ENCODE measurements at regions not wholly inside any gene's neighbourhood (a gene's known extent, or its start where the extent isn't known, plus 50 kb on each side); places are given as distances from the start of the nearest gene placed in this dataset.

DNA sequence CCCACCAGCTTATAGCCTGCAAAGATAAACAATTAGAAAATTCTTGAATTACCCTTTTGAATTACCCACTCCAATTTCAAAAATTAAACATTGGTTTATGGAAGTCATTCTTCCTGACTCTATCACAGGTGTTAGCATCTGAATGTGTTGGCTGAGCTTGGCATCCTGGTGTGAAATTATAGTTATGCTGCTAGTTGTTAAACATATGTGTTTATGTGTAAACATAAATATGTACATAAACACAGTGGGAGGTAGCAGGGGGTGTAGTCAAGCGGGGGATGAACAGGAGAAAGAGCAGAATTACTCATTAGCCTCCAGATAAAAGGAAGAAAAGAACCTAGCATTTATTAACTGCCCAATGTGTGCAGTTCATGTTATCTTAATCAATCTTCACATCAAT lies 530.2 kb downstream of the MCTP2 start:
- no peak for DNase-seq (ENCODE audit: low spot score)

DNA sequence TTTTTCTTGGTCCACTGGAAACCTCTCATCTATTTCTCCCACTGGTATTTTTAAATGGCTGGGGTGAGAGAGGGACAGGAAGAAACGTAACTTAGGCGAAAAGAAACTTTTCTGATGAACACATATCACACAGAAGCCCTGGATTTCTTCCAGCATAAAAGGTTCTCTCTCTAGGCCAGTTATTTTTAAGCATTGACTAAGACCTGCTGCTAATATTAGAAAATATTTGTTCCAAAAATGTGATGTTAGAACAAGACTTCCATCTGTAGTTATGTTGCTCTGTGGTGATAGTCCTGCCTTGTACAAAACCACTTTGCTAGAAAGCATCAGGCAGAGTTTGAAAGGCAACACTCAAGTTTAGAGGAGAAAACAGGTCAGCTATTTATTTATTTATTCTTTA lies 537.7 kb downstream of the MCTP2 start:
- DNase-seq (ENCODE audit: low spot score), result no peak

DNA sequence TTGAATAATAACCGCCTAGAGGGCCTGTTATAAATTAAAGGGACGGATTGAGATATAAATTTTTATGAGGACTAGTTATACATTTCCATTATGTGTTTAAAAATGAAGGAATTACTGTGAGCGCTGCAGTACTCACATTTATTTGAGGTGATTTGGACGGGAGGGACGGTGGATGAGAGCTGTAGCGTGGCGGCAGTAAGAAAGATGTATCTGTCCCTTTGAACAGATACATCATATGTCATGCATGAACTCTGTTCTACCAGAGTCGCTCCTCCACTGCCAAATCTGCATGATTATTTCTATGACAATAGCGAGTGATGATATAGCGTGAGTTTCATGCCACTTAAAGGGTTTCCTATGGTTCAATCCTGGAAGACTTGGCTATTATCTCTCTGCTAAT lies 538.8 kb downstream of the MCTP2 start:
- DNase-seq (ENCODE audit: low spot score), result no peak

DNA sequence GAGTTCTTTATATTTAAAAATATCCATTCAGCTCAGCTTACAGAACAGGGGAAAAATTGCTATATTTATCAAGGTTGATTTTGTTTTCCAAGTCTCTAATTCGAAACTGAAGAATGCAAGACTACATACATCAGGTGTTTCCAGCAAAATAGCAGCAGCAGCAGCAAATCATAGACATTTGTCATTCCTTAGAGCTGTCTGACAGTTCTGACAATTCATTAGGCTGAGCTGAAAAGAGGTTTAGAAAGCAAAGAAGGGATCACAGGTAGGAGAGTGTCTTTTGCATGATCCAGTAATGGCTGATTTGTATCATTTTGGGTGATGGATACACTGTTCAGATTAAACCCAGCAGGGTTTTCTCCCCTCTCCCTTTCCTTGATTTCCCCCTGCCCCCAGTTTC lies 545.7 kb downstream of the MCTP2 start:
- DNase-seq (ENCODE audit: low spot score), result no peak

DNA sequence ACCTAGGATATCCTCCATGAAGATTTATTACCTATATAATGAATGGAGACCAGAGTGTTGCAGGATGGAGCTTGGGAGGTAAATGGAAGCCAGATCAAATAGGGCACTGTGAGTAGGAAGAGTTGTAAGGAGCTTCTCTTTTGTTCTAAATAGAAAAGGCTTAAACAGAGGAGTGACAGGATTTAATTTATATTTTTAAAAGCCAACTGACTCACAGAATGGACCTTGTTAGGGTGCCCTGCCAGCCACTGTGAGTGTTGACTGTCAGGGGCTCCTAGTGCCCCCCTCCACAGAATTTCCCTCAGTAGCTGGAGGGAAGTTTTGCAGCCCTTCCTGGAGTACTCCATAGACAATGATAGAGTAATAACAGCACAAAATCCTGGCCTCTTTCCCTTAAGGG lies 547.5 kb downstream of the MCTP2 start:
- DNase-seq (ENCODE audit: low spot score), result no peak

DNA sequence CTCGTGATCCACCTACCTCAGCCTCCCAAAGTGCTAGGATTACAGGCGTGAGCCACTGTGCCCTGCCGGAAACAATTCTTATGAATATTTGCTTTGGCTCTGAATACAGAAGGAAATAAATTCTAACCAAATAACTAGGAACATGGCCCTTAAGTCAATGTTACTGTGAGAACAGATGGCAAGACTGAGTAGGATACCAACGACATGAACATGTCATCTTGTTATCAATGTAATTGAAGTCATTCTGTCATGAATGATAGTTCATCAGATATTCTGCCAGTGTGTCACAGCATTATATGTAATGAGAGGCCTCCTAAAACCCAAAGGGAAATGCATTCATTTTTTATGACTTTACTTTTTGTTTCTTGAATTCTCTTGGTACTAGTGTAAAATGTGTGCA lies 548.8 kb downstream of the MCTP2 start:
- no peak for DNase-seq (ENCODE audit: low spot score)

DNA sequence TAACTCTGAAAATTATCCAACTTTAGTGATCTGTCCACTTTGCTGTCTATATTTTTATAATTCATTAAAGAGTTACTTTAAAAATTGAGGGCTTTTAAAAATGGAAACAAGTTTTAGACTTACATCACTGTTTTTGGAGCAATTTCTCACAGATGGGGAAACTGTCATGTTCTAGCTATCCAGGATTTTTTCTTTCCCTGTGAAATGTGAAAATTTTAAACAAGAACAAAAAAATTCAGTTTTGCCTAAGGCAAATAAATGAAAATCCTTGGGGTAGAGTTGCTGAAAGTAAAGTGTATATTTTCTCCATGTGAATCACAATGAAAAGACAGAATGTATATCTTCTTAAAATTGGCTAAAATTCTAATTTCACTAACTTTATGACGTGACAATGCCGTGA lies 553.7 kb downstream of the MCTP2 start:
- DNase-seq (ENCODE audit: low spot score), result no peak

DNA sequence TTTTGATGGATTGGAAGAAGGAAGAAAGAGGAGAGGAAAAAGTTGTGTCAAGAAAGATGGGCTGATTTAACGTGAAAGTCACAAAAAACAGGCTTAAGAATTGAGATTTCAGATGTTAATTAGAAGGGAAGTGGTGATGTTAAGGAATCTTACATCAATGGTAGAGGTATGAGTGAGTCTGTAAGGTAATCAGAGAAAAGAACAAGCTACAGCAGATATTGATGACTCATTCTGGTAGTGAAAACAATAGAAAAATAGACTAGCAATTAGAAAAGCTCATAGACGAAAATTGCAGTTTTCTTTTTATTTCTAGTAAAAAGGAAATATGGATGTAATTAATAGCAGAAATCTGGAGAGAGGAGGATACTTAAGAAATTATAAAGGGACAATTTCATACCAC lies 559.6 kb downstream of the MCTP2 start:
- no peak for DNase-seq (ENCODE audit: low spot score)

DNA sequence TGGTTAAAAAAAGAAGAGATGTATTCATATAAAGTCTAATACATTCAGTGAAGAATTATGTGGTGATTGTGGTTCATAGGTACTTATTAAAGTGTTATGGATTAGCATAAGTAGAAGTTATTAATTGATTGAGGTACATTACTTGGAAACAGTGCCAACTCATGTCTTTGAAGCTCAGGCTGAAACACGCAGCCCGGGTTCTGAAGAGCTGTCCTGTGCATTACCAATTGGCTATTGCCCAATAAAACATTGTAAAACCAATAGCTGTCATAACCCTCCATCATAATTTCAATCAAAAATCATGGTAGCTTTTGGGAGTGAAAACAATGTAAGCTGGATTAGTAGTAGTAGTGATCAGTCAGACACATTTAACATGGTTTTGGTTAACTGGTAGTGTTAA lies 560.1 kb downstream of the MCTP2 start:
- no peak for DNase-seq (ENCODE audit: low spot score)

DNA sequence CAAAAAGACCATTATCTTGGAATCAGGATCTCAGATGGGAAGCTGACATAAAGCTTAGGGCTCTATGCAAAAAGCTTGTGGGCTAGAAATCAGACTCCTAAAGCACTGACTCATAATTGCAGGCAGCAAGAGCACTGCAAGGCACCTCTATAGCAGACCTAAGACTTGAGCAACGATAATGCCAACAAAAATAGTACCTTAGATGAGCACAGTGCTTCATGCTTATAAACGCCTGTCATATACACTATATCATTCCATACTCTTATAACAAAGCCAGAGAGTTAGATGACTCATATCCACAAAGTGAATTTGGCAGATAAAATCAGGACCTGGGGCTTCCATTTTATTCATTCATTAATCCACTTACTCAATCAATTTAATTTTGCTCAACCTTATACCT lies 560.8 kb downstream of the MCTP2 start:
- DNase-seq (ENCODE audit: low spot score), result no peak

DNA sequence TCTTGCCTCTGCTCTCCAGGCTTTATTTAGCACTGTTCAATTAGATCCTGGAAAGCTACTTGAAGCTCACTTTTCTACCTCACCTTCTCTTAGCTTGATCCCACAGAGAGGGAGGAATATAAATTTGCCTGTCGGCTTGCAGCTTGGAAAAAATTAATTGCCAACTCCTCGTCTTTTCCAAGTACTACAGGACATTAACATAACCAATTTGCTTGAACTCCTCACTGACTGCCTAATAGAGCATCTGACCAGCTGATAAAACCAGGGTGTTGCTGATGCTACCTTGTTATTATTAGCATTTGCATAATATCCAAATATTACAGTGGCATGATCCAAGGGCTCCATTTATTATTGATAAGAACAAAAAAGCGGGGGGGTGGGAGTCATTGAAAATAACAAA lies 561.8 kb downstream of the MCTP2 start:
- DNase-seq (ENCODE audit: low spot score), result no peak

DNA sequence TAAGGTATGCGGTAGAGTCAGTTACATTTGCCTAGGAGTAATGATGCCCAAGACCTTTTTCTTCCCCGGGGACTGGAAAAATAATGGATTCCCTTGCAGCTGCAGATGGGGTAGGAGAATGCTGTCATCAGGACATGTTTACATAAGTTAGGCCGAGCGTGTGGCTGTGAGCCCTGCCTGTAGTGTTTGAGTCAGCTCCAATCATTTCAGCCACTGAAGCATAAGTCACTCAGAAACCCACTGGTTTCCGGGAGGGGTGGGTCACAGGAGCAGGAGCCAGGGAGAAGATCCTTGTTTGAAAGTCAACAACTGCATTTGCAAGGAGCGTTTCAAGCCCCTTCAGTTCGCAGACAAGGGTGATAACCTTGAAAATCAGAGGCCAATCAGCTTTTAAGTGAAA lies 562.3 kb downstream of the MCTP2 start:
- no peak for DNase-seq (ENCODE audit: low spot score)

DNA sequence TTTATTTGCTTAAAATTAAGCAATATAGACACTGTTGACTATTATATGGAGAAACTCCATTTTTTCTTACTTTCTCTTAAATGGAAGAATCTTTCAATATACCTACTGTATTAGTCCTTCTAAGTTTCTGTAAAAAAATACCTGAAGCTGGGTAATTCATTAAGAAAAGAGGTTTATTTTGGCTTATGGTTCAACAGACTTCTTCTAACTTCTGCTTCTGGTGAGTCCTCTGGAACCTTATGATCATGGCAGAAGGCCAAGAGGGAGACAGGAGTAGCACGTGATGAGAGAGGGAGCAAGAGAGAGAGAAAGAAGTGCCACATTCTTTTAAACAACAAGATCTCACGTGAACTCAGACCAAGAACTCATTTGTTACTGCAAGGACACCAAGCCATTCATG lies 573.3 kb downstream of the MCTP2 start:
- no peak for DNase-seq (ENCODE audit: low spot score)

DNA sequence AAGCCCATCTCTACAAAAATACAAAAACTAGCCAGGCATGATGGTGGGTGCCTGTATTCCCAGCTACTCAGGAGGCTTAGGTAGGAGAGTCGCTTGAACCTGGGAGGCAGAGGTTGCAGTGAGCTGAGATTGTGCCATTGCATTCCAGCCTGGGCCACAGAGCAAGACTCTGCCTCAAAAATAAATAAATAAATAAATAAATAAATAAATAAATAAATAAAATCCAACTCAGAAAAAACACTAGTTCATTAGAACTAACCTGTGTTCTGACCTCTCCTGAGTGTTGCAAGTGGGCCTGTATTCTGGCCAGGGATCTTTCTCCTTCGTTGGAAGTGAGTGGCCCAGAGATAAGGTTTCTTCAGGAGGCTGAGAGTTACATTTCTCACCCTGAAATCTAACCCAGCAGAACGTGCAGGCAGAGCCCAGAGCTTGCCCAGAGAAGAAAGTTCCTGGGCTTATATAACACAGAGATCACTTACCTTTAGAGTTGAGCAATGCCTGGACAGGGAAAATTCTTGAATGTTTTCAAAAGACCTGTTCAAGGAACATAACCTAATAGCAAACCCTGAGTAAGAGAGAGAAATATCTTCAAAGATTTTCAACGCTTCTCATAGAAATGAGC lies 583.9 kb downstream of the MCTP2 start:
- no peak for DNase-seq (ENCODE audit: low spot score)

DNA sequence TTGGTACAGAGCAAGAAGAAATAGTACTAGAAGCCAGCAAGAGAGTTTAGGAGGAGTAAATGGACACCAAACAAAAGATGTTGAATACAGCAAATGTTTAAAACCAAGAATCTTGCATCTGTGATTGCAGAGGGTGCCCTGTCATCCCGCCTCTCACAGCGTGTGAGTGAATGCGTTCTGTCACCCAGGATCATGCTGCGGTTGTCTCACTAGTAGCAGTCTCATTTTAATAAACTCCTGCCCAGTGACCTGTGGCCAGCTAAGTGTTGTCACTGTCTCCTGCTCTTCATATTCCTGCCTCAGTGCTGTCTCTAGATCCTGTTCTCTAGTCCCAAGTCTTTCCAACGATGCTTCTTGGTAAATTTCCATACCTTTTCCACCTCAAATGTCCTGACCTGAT lies 584.6 kb downstream of the MCTP2 start:
- no peak for DNase-seq (ENCODE audit: low spot score)

DNA sequence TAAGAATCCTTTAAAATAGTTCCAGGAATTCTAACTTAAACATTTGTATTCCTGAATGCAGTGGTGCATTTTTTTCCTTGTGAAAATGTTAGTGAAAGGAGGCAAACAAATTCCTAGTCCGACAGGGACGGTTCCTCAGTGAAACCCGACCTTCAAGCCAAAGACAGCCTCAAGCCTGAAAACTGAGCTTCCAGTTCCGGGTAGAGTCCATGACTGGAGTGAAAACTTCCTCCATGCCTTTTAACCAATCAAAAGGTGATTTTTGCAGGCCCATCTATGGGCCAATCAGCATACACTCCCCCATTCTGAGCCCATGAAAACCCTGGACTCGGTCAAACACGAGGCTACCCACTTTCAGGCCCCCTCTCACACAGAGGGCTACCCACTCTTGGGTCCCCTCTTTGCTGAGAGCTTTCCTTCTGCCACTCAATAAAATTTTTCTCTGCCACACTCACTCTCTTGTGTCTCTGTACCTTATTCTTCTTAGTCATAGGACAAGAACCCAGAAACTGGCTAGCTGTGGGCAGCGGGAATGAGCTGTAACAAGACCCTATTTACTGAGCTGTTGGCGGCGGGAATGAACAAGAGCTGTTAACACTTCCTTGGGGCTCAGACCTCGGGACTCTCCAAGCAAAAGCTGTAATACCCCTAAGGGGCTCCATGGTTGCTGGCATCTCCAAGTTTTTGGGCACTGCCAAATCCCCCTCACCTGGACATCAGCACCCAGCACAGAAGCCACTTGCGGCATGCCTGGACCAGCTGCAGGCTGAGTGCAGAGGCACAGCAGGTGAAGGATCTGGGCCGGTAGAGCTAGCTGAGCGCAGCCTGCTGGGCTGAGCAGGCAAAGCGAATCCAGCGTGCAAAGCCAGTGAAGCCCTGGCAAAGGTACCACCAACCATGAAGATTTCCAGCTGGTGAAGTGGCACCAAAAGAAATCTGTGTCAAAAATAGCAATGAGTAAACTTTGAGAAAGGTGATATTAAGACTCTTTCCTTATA lies 598.8 kb downstream of the MCTP2 start:
- DNase-seq (ENCODE audit: low spot score), result no peak

DNA sequence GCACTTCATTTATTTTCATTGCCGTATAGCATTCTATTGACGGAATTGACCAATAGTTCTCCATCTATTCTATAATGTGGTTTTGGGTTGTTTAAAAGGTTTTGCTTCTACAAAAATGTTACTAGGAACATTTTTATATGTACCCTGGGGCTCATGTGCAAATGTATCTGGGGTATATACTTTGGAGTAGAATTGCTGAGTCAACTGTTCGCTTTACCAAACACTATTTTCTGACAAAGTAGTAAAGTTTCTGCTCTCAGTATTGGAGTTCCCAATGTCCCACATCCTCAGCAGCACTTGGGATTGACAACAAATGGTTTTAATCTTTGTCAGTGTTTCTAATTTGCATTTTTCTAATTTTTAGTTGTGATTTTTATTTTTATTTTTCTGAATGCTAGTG lies 602.6 kb downstream of the MCTP2 start:
- DNase-seq (ENCODE audit: low spot score), result no peak

DNA sequence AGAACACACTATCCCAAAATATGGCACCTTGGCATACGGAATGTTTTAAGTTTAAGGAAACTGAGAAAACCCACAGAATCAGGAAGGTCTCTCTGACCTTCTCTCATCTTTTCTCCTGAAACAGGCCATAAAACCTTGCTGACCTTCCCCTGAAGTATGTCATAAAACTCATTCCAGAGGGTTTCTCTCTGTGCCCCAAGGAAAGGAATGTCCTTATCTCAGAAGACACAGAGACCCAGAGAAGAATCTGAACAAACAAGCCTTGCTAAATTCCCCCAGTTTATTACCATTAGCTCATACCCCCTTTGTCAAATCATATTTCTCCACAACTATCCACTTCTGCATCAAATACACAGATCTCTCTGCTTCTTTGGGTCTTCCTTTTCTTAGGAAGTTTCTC lies 603.1 kb downstream of the MCTP2 start:
- no peak for DNase-seq (ENCODE audit: low spot score)

DNA sequence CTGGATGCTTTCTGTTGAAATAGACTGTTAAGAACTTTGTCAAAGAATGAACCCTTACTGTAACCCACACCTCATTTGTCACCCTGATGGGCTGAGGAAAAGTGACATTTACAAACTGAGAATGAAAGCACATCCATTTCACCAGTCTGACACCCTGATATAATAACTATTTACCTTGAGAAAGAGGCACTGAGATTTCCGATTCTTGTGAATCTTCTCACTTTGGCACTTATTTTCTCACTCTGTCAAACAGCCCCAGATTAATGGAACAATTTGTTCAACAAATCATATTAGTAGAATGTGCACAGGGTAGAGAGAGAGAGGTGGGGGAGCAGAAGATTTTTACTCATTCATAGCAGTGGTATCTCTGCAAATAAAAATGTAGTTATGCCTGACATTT lies 606.9 kb downstream of the MCTP2 start:
- no peak for DNase-seq (ENCODE audit: low spot score)

DNA sequence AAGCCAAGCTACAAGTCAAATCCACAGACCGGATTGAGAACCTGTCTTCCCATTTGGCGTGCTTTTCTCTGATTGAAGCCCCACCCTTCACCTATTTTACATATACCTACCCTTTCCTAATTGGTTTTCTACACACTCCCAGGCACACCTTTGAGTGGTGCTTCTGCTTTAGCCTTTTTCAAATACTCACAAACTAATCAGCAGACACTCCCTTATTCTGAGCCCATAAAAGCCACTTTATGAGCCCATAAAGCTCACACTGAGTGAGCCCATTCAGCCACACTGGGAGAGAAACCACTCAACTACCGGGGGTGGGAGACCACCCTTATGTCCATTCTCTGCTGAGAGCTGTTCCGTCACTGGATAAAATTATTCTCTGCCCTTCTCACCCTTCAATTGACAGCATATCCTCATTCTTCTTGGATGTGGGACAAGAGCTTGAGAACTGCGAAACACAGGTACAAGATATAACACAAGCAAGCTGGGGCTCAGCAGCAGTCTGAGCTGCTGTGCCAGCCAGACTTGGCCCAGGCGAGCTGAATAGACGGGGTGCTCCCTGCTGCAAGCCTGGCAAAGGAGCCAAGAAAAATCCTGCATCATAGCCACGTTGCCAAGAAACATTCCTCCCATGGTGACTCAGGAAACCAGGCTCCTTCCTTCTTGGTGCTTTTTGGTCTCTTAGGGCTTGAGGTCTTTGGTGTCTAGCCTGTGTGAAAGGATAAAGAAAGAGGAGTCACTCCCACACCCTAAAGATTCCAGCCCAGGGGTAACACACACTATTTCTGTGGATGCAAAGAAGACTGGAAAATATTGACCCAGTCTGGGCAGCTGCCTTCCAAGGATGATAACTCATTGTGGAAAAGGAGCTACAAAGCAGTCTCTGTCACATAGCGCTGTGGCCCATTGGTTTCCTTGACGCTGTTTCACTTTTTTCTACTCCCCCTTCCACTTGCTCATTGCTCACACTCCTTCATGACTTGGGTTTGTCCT lies 609.7 kb downstream of the MCTP2 start:
- DNase-seq (ENCODE audit: low spot score), result no peak

DNA sequence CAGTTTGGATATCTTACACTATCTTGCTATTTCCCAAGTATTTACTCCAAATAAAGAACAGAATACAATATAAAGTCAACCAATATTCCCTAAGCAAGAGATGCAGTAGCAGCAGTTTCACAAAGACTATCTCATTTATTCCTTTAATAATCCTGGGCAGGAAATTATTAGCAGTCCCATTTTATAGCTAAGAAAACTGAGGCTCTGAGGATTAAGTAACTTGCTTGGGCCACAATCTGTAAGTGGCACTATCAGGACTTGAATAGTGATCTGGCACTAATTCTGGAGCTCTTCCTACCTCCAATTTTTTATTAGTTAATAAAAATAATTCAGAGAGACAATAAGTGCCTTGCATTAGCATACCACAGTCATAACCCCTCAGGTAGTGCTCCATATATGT lies 611.7 kb downstream of the MCTP2 start:
- DNase-seq (ENCODE audit: low spot score), result no peak

DNA sequence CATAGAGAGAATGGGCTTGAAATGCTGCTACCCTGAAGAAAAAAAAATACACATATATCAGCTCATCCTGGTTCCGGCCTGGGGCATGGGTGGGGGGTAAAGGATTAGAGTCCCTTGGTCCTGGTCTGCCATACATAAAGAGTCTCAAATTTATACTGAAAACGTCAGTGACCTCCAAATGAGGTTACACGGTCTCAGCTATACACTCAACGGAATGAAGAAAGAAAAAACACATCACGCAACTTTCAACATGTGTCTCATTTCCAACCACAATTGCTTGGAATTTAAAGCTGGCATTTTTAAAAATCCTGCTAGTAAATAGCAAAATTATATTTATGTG lies 612.8 kb downstream of the MCTP2 start:
- no peak for DNase-seq (ENCODE audit: low spot score)

Measured in ecto neural progenitor cell (in vitro differentiated cells).